GM04504 (cell line): ENCODE measurements at regions not wholly inside any gene's neighbourhood (a gene's known extent, or its start where the extent isn't known, plus 50 kb on each side); places are given as distances from the start of the nearest gene placed in this dataset.

Experiments used
- DNase-seq: peaks from one replicate; pipeline ENCODE4 v3.0.0-alpha.2; 2012; ENCODE audit warnings: low read depth

DNA sequence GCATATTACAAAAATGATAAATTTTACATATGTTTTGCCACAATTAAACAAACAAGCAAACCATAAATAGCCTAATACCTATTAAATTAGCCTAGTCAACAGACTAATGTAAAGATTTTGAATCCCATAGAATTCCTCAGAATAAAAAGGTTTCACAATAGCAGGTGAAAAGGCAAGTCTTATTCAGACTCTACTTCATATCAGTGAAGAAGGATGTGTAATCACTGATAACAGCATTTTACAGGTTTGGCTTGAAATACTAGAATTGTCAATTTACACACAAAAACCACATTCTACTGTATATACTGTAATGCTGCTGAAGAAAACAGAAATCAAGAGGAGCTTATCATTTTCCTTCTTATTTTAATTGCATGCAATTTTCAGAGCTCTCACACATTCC, 90.8 kb upstream of the SSTR1 start:
- no peak for DNase-seq

DNA sequence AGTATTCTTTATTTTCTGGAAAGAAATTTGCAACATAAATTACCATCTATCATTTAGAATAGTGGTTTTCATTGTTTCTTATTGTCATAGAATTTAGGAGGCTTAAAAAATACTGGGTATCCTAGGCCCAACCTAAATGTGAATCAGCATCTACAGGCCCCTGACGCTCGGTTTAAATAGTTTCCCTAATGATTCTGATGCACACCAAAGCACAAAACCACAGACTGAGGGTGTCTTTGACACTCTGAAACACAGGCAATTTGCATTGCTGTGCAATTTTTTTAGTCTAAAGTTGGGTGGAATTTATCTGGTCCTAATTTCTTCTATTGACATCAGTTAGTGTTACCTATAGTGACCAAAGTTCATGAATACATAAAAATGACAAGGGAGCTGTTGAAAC, 87.6 kb upstream of the SSTR1 start:
- no peak for DNase-seq

DNA sequence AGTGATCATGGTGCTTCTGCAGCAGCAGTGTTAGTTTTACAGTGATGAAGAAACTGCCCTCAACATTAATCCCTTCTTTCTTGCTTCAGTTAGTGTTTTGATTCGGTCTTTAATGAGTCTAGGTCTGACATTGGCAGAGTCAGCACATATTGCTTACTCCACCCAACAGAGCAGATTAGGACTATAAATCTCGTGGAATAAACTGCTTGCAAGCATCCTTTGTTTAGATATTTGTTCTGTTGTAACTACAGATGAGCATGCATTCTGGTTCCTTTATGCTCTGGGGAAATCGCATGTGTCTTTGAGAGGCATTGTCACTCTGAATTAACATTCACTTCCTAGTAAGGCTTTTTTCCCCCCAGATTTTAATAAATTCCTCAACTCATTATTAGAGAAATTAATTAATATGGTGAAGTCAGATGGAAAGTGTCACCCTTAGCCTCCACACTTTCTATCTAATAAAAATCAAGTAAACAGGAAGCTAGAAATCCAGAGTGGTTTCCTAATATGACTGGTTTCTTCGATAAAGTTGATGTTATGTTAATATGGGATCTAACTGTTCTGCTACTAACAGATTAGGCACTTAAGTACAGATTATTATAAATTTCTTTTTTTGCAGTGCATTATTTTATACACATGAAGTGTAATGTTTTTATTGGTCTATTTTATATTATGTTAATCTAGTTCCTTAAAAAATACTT, 86.2 kb upstream of the SSTR1 start:
- no peak for DNase-seq

DNA sequence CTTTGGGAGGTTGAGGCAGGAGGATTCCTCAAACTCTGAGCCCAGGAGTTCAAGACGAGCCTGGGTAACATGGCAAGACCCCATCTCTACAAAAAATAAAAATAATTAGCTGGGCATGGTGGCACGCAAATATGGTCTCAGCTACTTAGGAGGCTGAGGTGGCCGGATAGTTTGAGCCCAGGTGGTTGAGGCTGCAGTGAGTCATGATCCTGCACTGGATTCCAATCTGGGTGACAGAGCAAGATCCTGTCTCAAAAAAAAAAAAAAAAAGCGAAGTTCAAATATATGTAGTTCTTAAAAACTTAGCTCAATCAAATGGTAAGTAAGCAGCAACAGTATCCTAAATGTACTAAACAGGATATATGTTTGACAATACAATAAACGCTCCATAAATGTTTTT, 85.5 kb upstream of the SSTR1 start:
- DNase-seq: no peak

DNA sequence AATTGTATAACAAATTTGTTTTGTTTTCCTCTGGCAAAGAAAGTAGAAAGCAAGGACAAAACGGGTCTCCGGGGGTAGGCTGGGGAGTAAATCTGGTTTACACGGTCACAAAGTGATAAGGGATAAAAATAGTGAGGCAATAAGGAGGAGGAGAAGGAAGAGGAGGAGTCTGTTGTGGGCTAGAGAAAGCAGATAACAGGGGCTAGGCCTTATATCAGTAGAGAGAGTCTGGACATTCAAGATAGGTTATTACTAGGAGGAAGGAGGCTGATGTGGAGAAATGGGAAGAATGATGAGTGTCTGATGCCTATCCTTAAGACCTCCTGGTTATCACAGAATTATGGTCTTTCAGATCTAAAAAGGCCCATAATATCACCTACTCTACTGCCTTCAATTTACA, 83.2 kb upstream of the SSTR1 start:
- DNase-seq: no peak

DNA sequence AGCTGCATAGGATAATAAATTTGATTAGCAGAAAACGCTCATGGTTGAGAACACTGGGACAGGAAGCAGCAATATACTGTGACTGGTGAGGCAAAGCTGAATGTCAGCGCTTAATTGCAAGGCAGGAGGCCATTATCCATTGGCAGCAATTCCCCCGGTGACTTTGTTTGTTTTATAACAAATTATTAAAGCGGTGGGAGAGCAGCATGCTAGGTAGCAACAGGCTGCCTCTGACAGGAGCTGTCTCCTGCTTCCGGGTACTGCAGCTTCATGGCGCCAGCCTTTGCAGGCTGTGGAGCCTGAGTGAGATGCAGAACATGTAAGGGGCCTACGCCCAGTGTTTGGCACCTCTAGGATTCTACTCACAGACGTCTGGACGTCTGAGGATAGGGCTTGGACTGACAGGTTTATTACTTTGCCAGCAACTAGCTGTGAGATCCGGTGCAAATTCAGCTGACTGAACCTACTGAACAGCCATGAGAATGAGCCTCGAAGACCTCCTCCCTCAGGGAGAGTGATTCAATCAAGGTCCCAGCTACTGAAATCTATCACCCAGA, 82.1 kb upstream of the SSTR1 start:
- DNase-seq: no peak

DNA sequence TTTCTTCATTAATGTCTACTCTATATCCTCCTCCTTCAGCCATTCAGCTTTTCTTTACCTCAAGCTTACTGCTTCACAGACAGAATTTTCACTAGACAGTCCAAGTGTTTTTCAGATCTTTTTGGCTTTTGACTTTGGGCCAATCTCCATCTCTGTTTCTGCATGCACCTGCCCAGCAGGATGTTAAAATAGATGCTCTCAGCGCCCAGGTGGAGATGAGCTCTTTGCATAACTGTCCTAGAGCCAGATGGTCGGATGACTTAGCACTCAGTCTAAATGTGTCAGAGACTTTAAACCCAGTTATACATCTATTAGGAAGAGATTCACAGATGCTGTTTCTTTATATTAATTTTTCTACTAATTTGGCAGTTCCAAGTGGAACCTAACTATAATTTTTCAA, 80.3 kb upstream of the SSTR1 start:
- DNase-seq: no peak

DNA sequence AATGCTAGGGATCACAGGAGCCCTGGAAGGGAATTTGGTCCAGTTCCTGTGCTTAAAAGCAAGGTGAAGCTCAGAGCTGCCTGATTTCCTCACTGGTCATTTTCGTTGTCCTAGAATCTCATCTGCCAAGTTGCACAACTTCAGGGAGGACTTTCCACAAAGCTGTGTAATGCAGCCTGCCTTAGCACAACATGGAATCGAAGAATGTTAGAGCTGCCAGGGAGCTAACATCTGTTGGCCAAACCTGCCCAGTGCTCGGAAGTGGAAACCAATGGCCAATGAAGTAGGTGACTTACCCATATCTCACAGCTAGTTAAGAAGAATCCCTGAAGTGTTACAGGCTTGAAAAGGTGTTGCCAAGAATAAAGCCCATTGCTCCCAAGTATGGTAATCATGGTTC, 79.9 kb upstream of the SSTR1 start:
- DNase-seq: peak; percentile 40

DNA sequence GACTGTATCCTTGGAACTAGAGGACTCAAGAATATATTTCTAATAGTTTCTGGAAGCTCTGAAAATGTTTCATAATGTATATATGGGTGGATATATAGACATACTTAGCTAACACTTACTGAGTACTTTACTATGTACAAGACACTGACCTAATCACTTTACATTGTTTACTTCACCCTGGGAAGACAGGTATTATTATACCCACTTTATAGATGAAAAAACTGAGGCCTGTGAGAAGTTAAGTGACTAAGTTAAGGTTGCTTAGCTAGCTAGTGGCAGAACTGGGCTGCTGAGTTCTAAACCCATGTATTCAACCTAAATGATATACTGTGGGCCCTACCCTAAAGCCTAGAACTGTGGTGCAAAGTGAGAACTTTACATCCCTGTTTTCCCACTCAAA, 79.1 kb upstream of the SSTR1 start:
- DNase-seq: no peak

DNA sequence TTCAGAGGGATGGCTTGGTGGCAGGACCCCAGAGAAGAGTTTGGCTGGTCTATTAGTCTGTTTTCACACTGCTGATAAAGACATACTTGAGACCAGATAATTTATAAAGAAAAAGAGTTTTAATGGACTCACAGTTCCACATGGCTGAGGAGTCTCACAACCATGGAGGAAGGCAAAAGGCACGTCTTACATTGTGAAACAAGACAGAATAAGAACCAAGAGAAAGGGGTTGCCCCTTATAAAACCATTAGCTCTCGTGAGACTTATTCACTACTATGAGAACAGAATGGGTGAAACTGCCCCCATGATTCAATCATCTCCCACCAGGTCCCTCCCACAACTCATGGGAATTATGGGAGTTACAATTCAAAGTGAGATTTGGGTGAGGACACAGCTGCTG, 78.5 kb upstream of the SSTR1 start:
- no peak for DNase-seq

DNA sequence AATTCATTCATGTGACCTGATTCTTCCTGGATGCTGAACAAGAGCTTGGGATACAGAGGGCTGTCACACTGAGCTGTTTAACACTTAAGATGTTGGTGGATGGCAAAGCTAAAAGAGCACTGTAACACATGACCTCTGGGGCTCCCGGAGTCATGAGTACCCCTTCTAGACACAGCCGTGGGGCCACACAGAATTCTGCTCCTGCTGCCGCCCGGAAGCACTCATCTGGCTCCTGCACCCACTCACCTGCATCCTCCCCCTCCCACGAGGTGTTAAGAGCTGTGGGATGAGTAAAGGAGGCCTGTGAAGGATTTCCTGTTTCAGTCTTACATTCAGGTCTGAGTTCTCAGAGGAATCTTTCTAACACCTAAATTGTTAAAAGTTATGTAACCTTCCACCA, 78.0 kb upstream of the SSTR1 start:
- DNase-seq: no peak

DNA sequence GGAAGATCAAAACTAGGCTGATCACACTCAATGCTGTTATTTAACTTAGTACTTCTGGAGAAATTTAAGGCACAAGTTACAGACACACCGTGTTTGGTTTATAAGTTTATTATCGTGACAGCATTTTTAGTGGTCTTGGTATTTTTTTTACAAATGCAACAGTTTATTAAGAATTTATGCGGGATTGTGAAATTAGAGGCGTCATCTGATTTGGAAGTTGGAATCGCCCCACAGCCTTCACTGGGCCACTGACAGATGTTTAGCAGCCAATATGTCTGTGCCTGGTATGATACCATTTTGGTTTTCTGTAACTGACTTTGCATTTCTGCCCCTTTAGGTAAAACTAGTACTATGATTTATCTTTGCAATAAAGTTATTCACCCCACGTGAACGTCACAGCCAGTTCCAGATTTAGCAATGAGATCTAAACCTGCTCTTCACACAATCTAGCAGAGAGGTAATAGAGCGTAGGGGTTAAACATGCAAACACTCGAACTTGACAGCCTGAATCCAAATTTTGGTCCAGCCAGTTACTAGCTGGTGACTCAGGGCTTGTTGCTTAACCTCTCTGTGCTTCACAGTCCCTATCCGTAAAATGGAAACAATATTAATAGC, 73.2 kb upstream of the SSTR1 start:
- no peak for DNase-seq

DNA sequence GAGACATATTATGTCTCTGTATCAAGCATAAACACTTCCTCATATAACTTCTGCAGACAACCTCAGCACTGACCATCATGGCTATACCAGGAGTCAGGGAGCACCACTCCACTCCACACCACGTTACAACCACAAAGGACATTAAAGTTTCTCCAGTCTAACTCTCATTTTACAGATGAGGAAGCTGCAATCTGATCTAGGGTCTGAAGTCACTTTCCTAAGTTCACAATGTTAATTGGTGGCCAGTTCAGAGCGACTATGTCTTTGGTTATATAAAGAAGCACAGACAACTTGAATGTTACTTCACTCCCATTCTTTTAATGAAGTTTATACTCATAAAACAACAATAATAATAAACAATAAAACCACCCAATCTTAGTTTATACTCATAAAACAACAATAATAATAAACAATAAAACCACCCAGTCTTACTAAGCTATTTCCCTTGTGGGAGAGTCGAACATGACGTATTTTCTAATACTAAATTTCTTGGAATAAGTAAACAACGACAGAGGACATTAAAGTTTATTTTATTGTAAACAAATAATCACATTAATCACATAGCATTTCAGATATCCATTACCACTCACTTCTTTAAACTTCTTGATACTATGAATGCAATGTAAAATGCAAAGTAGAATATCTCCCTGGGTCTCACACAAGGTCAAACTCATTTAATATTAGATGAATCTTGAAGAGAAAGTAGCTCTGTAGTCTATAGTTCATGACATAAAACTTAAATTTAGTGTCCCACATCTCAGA, 72.4 kb upstream of the SSTR1 start:
- DNase-seq: no peak

DNA sequence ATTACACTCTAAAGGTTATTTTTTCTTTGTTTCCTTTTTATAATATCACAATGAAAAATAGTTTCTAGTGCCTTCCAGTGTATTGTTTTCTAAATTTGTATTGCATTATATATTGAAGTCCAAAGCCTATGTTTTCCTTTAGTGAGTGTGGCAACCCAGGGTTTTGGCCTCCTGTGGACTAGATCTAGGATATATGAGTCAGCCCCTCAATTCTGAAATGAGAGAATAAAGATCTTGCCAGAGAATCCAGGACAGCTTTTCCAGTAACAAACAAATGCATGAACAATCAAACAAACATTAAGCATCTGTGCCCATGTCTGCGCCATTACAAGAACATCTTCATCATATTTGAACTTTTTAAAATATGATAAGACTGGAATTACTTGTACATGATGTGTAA, 70.7 kb upstream of the SSTR1 start:
- DNase-seq: peak; percentile 27

DNA sequence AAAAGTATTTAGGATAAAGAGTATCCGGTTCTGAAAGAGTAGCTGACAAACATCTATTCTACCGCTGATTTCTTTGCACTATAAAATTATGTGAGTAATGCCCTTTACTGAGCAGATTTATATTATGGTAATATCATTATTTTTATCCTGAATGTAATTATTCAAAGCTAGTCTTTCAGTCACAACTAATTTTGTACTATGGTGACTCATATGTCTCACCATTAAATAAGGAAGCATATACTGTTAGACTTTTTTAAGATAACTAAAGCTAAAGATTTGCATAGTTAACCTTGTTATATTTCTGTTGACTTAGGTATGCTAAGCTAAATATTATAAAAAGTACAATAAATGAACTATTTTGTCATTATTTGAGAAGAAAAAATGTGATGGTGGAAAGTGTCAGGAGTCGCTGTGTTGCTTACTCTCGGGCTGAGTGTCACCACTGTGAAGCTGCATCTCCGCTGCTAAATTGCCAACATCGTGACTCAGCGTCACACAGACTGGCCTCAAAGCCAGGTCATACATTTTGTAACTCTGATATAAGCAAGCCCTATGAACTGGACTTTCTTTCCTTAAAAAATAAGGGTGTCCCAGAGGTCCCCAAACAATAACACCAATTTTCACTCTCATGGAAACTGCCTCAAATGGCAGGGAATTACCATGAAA, 69.1 kb upstream of the SSTR1 start:
- DNase-seq: no peak

DNA sequence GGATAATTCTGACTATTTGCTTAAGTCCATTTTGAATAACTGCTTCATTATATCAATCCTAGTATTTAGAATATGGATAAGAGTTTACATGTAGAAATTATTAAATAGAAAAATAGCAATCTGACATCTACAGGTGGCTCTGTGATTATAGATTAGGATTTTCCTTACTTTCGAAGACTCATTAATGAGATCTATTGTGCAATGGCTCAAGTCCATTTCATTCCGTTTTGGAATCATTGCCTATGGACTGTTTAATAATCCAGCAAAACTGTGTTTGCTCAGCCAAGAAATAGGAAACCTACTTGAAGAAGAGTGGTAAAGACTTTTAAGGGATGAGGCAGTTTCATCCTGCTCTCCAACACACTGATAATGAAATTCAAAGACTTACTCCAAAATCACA, 67.8 kb upstream of the SSTR1 start:
- DNase-seq: no peak

DNA sequence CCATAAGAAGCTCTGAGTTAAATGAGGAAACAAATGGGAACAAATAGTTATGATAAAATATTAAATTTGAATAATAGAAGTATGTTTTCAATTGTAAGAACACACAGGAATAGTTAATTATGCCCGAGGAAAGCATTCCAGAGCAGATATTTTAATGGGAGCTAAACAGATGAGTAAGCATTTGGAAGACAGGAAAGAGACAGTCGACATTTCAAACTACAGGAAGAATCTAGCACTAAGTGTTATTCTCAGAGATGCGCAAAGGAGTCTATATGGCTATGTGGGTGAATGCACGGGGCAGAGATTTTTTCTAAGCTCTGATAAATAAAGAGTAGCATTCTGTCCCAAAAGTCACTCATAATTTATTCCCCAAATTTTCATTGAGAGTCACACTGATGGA, 64.5 kb upstream of the SSTR1 start:
- peak; percentile 37 for DNase-seq

DNA sequence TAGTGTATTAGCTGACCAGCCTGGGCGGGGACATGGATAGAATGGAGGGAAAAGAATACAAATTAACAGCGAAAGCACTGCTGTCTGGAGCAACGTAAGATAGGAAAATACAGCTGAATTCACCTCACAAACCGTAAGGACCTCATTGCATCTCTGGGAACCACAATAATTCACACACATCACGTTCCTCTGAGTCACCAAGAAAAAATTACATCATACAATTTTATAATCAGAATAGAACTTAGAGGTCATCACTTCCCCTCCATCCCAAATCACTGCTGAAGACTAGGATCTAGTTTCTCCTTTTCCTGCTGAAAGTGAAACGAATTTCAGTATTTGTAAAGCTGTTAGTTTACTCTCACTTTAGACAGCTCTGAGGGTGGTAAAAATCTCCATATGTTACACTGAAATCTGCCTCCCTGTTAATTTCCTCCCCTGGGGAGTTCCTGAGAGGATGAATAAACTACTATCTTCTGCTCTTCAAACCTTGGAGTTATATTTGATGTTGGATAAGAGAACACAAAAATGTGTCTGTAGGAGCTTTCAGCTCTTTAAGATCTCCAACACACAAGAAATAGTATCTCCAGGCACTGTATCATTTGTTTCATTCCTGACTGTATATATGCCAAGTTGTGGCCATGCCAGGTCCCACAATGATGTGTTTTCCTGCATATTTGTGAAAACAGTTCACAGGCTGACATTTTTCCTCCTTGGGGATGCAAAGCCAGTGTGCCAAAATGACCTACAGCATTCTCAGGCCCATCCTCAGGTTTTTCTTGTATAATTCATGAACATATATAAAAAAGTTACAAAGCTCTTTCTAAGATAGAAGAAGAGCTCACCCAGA, 63.8 kb upstream of the SSTR1 start:
- peak; percentile 69 for DNase-seq

DNA sequence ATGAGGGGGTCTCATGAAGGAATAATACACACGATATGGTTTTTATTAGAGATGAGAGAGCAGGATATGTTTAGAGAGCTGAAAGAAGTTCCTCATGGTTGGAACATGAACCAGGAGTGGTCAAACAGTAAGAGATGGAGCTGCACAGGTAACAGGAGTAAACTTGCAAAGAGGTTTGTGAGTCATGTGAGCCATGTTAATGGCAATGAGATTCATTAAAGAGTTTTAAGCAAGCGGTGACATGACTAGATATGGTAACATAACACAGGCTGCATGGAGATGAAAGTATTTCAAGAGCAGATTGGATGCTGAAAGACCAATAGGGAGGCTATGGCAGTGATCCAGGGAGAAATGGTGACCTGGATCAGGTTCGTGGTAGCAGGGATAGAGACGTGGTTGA, 62.6 kb upstream of the SSTR1 start:
- DNase-seq: no peak

DNA sequence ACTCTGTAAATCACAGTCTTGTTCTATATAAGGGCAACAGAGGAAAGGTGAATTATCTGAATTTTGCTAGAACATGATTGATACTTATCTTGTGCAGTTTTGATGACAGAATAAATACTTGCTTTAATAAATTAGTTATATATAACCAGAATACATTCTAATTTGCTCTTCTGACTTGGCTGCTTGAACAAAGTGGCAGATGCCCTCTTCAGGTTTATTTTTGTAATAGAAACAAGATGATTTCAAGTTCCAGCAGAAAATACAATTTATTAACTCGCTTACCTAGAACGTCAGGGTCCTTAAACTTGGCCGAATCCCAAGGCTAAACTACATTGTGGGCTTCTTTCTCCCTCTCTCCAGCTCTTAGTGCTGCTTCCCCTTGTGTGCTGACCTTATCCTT, 57.6 kb upstream of the SSTR1 start:
- DNase-seq: no peak
